HCT116 (cell line): ENCODE measurements at regions not wholly inside any gene's neighbourhood (a gene's known extent, or its start where the extent isn't known, plus 50 kb on each side); places are given as distances from the start of the nearest gene placed in this dataset.

Experiments
- ATAC-seq: fragments of 200-7000 bp; cut with Tn5 transposase; 2 replicates; pipeline ENCODE4 v1.9.1; 2020; ENCODE audit warnings: mild to moderate bottlenecking, moderate library complexity
- BruUV-seq: library from RNA; stranded (reverse); fragments of 400-500 nt; replicated peaks from 2 replicates; lab custom pipeline; 2021; lab: Mats Ljungman, UMichigan
- CTCF ChIA-PET: fragments of 300-600 bp; sonication (Branson Sonifier 250); formaldehyde crosslinking; loops from one replicate; lab custom pipeline; 2021; ENCODE audit warnings: antibody characterized with exemption; lab: Charles Lee
- POLR2A ChIA-PET: fragments of 300-600, 350-600 bp; sonication (Branson Sonifier 250); formaldehyde crosslinking; loops from one replicate; lab custom pipeline; 2021; ENCODE audit warnings: antibody characterized with exemption; lab: Charles Lee
- RAD21 ChIA-PET, 2 experiments: fragments of 300-600 bp; sonication (Branson Sonifier 250); formaldehyde crosslinking; loops; one replicate each; lab custom pipeline; 2023; ENCODE audit warnings: low total read pairs in 2 of 2; ENCODE audit not compliant: uncharacterized antibody in 2 of 2, unreplicated experiment in 2 of 2, low non-redundant PET in 1 of 2; lab: Charles Lee
- DNase-seq: peaks from one replicate; pipeline ENCODE4 v3.0.0-alpha.2; 2010; ENCODE audit warnings: low read depth, low spot score
- H2AFZ ChIP-seq: fragments of 200-600 bp; shearing (Covaris generic), sonication (generic); 2 replicates; pipeline ENCODE4 v1.6.1; 2017; ENCODE audit warnings: low read depth, mixed run types, mixed read lengths, antibody characterized with exemption, low read length; ENCODE audit not compliant: poor library complexity, severe bottlenecking
- H3K27ac ChIP-seq: 2 replicates; pipeline ENCODE4 v1.5.1; 2012; ENCODE audit warnings: low read depth, low read length
- H3K27me3 ChIP-seq: fragments of 200-600 bp; sonication (generic); 2 replicates; pipeline ENCODE4 v1.6.1; 2016; ENCODE audit warnings: mixed run types, low read length, mixed read lengths; ENCODE audit not compliant: insufficient read depth
- H3K36me3 ChIP-seq, 2 experiments: fragments of 200-500 bp in 1 of 2; fragments of 200-600 bp in 1 of 2; sonication (Bioruptor generic) in 1 of 2; sonication (generic) in 1 of 2; 2 replicates each; pipeline versions ENCODE4 v1.5.1 to v1.6.1; 2014 to 2016; ENCODE audit warnings: low read length in 2 of 2, inconsistent platforms in 1 of 2, mixed read lengths in 1 of 2, mixed run types in 1 of 2; ENCODE audit not compliant: insufficient read depth in 2 of 2, control insufficient read depth in 1 of 2
- H3K4me1 ChIP-seq, 2 experiments: fragments of 200-600 bp in 1 of 2; sonication (generic) in 1 of 2; 2 replicates each; pipeline versions ENCODE4 v1.5.1 to v1.6.1; 2012 to 2017; ENCODE audit warnings: low read length in 2 of 2, inconsistent platforms in 1 of 2, mild to moderate bottlenecking in 1 of 2, mixed read lengths in 1 of 2, mixed run types in 1 of 2, moderate library complexity in 1 of 2; ENCODE audit not compliant: insufficient read depth in 2 of 2, control insufficient read depth in 1 of 2
- H3K4me2 ChIP-seq: fragments of 200-600 bp; sonication (generic); 2 replicates; pipeline ENCODE4 v1.6.1; 2017; ENCODE audit warnings: mixed run types, low read length, mixed read lengths
- H3K4me3 ChIP-seq, 2 experiments: fragments of 200-600 bp in 1 of 2; sonication (generic) in 1 of 2; replicated peaks in 1 of 2; 2 replicates each; pipeline ENCODE4 v1.5.1; 2011 to 2016; ENCODE audit warnings: low read length in 2 of 2, control low read depth in 1 of 2, low read depth in 1 of 2, mild to moderate bottlenecking in 1 of 2, mixed read lengths in 1 of 2, mixed run types in 1 of 2
- H3K79me2 ChIP-seq: fragments of 200-600 bp; sonication (generic); 2 replicates; pipeline ENCODE4 v1.6.1; 2017; ENCODE audit warnings: mild to moderate bottlenecking, mixed run types, low read length, moderate library complexity, mixed read lengths; ENCODE audit not compliant: insufficient read depth
- H3K9ac ChIP-seq: fragments of 200-600 bp; sonication (generic); 2 replicates; pipeline ENCODE4 v1.6.1; 2016; ENCODE audit warnings: low read length, mixed read lengths
- H3K9me2 ChIP-seq: fragments of 200-600 bp; sonication (generic), shearing (Covaris generic); 2 replicates; pipeline ENCODE4 v1.6.1; 2017; ENCODE audit warnings: mixed run types, mild to moderate bottlenecking, moderate library complexity; ENCODE audit not compliant: insufficient read depth
- H3K9me3 ChIP-seq, 2 experiments: fragments of 200-500 bp in 1 of 2; fragments of 200-600 bp in 1 of 2; sonication (Bioruptor generic) in 1 of 2; sonication (generic) in 1 of 2; 2 replicates each; pipeline ENCODE4 v1.6.1; 2014 to 2017; ENCODE audit warnings: low read length in 2 of 2, mixed read lengths in 2 of 2, inconsistent platforms in 1 of 2, low read depth in 1 of 2, mild to moderate bottlenecking in 1 of 2, mixed run types in 1 of 2, moderate library complexity in 1 of 2; ENCODE audit not compliant: control insufficient read depth in 1 of 2, insufficient read depth in 1 of 2
- H4K20me1 ChIP-seq: fragments of 200-600 bp; sonication (generic), shearing (Covaris generic); 2 replicates; pipeline ENCODE4 v1.6.1; 2017; ENCODE audit warnings: mixed run types, mild to moderate bottlenecking, moderate library complexity; ENCODE audit not compliant: insufficient read depth
- ATF3 ChIP-seq: IDR thresholded peaks from 2 replicates; pipeline ENCODE4 v1.6.1; 2012
- CBX3 ChIP-seq: IDR thresholded peaks from 2 replicates; pipeline ENCODE4 v1.6.1; 2012; ENCODE audit warnings: low read depth
- CEBPB ChIP-seq: IDR thresholded peaks from 2 replicates; pipeline ENCODE4 v1.6.1; 2012; ENCODE audit warnings: low read depth
- CTCF ChIP-seq, 3 experiments: fragments of 200-600 bp in 1 of 3; sonication (generic) in 1 of 3; IDR thresholded peaks in 2 of 3; conservative IDR thresholded peaks in 1 of 3; 2 replicates each; pipeline ENCODE4 v1.5.1; 2012 to 2017; ENCODE audit warnings: low read depth in 2 of 3, low read length in 2 of 3, antibody characterized with exemption in 1 of 3, borderline replicate concordance in 1 of 3, control low read depth in 1 of 3, mild to moderate bottlenecking in 1 of 3, mixed read lengths in 1 of 3, mixed run types in 1 of 3, moderate library complexity in 1 of 3; ENCODE audit not compliant: insufficient read depth in 1 of 3
- EGR1 ChIP-seq: IDR thresholded peaks from 2 replicates; pipeline ENCODE4 v1.6.1; 2012; ENCODE audit warnings: low read depth
- ELF1 ChIP-seq: IDR thresholded peaks from 2 replicates; pipeline ENCODE4 v1.6.1; 2012; ENCODE audit warnings: low read depth, borderline replicate concordance
- EZH2 ChIP-seq: fragments of 200-600 bp; sonication (generic); IDR thresholded peaks from 2 replicates; pipeline ENCODE4 v1.6.1; 2017; ENCODE audit warnings: antibody characterized with exemption, mixed run types
- EZH2phosphoT487 ChIP-seq: fragments of 200-600 bp; IDR thresholded peaks from 2 replicates; pipeline ENCODE4 v1.6.1; 2018; ENCODE audit warnings: antibody characterized with exemption, borderline replicate concordance
- JUND ChIP-seq: IDR thresholded peaks from 2 replicates; pipeline ENCODE4 v1.6.1; 2012
- MAX ChIP-seq: IDR thresholded peaks from 2 replicates; pipeline ENCODE4 v1.6.1; 2012
- POLR2A ChIP-seq: IDR thresholded peaks from 2 replicates; pipeline ENCODE4 v1.7.0; 2011; ENCODE audit warnings: borderline replicate concordance; ENCODE audit not compliant: insufficient read depth, insufficient read length; ENCODE audit errors: extremely low read depth
- POLR2AphosphoS5 ChIP-seq: IDR thresholded peaks from 2 replicates; pipeline ENCODE4 v1.6.1; 2011; ENCODE audit warnings: mild to moderate bottlenecking, low read depth, low read length, moderate library complexity
- RAD21 ChIP-seq: IDR thresholded peaks from 2 replicates; pipeline ENCODE4 v1.6.1; 2012; ENCODE audit warnings: low read depth, mild to moderate bottlenecking
- SIN3A ChIP-seq: IDR thresholded peaks from 2 replicates; pipeline ENCODE4 v1.6.1; 2012; ENCODE audit warnings: low read depth
- SRF ChIP-seq: IDR thresholded peaks from 2 replicates; pipeline ENCODE4 v1.6.1; 2012; ENCODE audit warnings: low read depth
- TCF7L2 ChIP-seq: IDR thresholded peaks from 2 replicates; pipeline ENCODE4 v1.7.0; 2011; ENCODE audit warnings: borderline replicate concordance, inconsistent platforms; ENCODE audit not compliant: insufficient read depth, insufficient read length; ENCODE audit errors: extremely low read depth
- YY1 ChIP-seq: IDR thresholded peaks from 2 replicates; pipeline ENCODE4 v1.6.1; 2011; ENCODE audit warnings: low read length, low read depth, moderate library complexity, mild to moderate bottlenecking; ENCODE audit not compliant: insufficient replicate concordance; ENCODE audit errors: extremely low read depth
- ZBTB33 ChIP-seq: IDR thresholded peaks from 2 replicates; pipeline ENCODE4 v1.6.1; 2011; ENCODE audit warnings: mild to moderate bottlenecking, low read length, moderate library complexity; ENCODE audit not compliant: insufficient replicate concordance; ENCODE audit errors: extremely low read depth
- ZFX ChIP-seq: fragments of 450-650 bp; IDR thresholded peaks from 2 replicates; pipeline ENCODE4 v1.6.1; 2017
- ZNF274 ChIP-seq: fragments of 200-500 bp; sonication (Bioruptor generic); IDR thresholded peaks from 2 replicates; pipeline ENCODE4 v1.6.1; 2014; ENCODE audit warnings: mild to moderate bottlenecking, low read depth, low read length, inconsistent platforms
- intact Hi-C: fragments of 100-400 bp; cut with micrococcal nuclease; formaldehyde crosslinking; loops from 2 replicates; pipeline ENCODE4 v1.10.0; 2022

GRCh38 chr4:147244786-147245185, 236.1 kb upstream of the EDNRA start:
- intact Hi-C loops: no loop called here
- Histone ChIP-seq H3K4me1 (no peaks in the 10 kb centered on the region), H3K36me3 (no peaks in the 10 kb centered on the region), H4K20me1 (no peaks in the 10 kb centered on the region), H3K4me3 (no peak overlapping the region), H3K4me2 (no peak overlapping the region), H3K27ac (no peak overlapping the region), H3K27me3 (no peaks in the 10 kb centered on the region), H3K9me3 (no peaks in the 10 kb centered on the region), H3K9me2 (no peaks in the 10 kb centered on the region), H2AFZ (no peak overlapping the region), H3K79me2 (no peaks in the 10 kb centered on the region), H3K9ac (no peak overlapping the region)
- ChIA-PET RAD21 (no interaction called here), CTCF (no interaction called here), POLR2A (interaction anchor here (0.5 kb wide), 1 partner anchor 17 kb away, joined by 3 read pairs; no protein-coding TSS in a partner anchor)
- ATAC-seq: no peak
- no peak for DNase-seq
- TF ChIP-seq ZFX (no peak), JUND (no peak), ZBTB33 (no peak), ELF1 (no peak), CBX3 (no peak), CTCF (IDR thresholded peaks at IDR 0.05 in 2 of 3, conservative IDR thresholded peaks at IDR 0.05 in 1 of 3; ENCODE audit: borderline replicate concordance in 1 of 3, insufficient read depth in 1 of 3, low read depth in 2 of 3, low read length in 2 of 3) (no peak), TCF7L2 (no peak), EZH2 (no peak), POLR2A (no peak), SRF (no peak), EZH2phosphoT487 (no peak), ATF3 (no peak), CEBPB (no peak), ZNF274 (no peak), EGR1 (no peak), POLR2AphosphoS5 (no peak), RAD21 (no peak), MAX (no peak), YY1 (no peak), SIN3A (no peak)
- BruUV-seq: no TSS peak
